RWPE2 (cell line): ENCODE measurements at regions not wholly inside any gene's neighbourhood (a gene's known extent, or its start where the extent isn't known, plus 50 kb on each side); places are given as distances from the start of the nearest gene placed in this dataset.
"Not testable (repeated sequence)": the region's sequence is repeated elsewhere in the genome, so short reads cannot be mapped to it uniquely, and the experiment has no call there.

Source experiments
- ATAC-seq: fragments of 200-7000 bp; cut with Tn5 transposase; 3 replicates; pipeline ENCODE4 v1.9.1; 2021; ENCODE audit warnings: low read depth
- DNase-seq: peaks from one replicate; pipeline ENCODE4 v3.0.0-alpha.2; 2020; ENCODE audit warnings: low spot score
- H3K27ac ChIP-seq: fragments of 450-650 bp; 2 replicates; pipeline ENCODE4 v1.5.1; 2017; ENCODE audit warnings: mild to moderate bottlenecking; ENCODE audit not compliant: poor library complexity, severe bottlenecking
- H3K27me3 ChIP-seq: fragments of 250-450 bp; sonication (Bioruptor Pico); 2 replicates; pipeline ENCODE4 v1.5.1; 2021; ENCODE audit warnings: mild to moderate bottlenecking, moderate library complexity; ENCODE audit not compliant: insufficient read depth, poor library complexity, severe bottlenecking
- H3K36me3 ChIP-seq: fragments of 250-450 bp; sonication (Bioruptor Pico); 2 replicates; pipeline ENCODE4 v1.5.1; 2020; ENCODE audit warnings: low read depth, mild to moderate bottlenecking, moderate library complexity
- H3K4me1 ChIP-seq: fragments of 250-450 bp; sonication (Bioruptor Pico); 2 replicates; pipeline ENCODE4 v1.5.1; 2021; ENCODE audit warnings: mild to moderate bottlenecking, moderate library complexity; ENCODE audit not compliant: insufficient read depth, poor library complexity, severe bottlenecking
- H3K4me3 ChIP-seq: fragments of 250-450 bp; sonication (Bioruptor Pico); 2 replicates; pipeline ENCODE4 v1.5.1; 2021; ENCODE audit warnings: mild to moderate bottlenecking, moderate library complexity; ENCODE audit not compliant: severe bottlenecking
- H3K9me3 ChIP-seq: fragments of 250-450 bp; sonication (Bioruptor Pico); 2 replicates; pipeline ENCODE4 v1.5.1; 2021; ENCODE audit warnings: mild to moderate bottlenecking, moderate library complexity; ENCODE audit not compliant: severe bottlenecking
- CTCF ChIP-seq: fragments of 450-650 bp; IDR thresholded peaks from one replicate; pipeline ENCODE4 v1.5.1; 2017; ENCODE audit warnings: mild to moderate bottlenecking, moderate library complexity; ENCODE audit not compliant: poor library complexity, severe bottlenecking

- H3K9me3 ChIP-seq: no peaks in the 10 kb centered on the region
- no peak overlapping the region for H3K27ac ChIP-seq
- no peaks in the 10 kb centered on the region for H3K4me1 ChIP-seq
Observed at GRCh38 chr7:145812218-145812617, 304.4 kb upstream of the CNTNAP2 start.

DNA sequence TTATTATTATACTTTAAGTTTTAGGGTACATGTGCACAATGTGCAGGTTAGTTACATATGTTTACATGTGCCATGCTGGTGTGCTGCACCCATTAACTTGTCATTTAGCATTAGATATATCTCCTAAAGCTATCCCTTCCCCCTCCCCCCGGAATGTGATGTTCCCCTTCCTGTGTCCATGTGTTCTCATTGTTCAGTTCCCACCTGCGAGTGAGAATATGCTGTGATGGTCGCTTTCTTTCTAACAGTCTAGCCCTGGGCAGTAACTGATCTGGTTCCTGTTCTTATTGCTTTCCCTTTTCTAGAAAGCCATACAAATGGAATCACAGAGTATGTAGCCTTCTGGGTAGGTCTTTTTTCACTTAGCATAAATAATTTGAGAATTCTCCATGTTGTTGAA, 311.1 kb upstream of the CNTNAP2 start:
- not testable (repeated sequence) for H3K27me3 ChIP-seq, H3K27ac ChIP-seq, H3K36me3 ChIP-seq, ATAC-seq, H3K9me3 ChIP-seq, H3K4me3 ChIP-seq, DNase-seq, H3K4me1 ChIP-seq

More at GRCh38 chr7:145812218-145812617, 304.4 kb upstream of the CNTNAP2 start:
- Histone ChIP-seq H3K36me3 (no peaks in the 10 kb centered on the region), H3K4me3 (no peak overlapping the region), H3K27me3 (no peaks in the 10 kb centered on the region)
- ATAC-seq (no peak), DNase-seq (no peak)
- TF ChIP-seq CTCF: no peak

DNA sequence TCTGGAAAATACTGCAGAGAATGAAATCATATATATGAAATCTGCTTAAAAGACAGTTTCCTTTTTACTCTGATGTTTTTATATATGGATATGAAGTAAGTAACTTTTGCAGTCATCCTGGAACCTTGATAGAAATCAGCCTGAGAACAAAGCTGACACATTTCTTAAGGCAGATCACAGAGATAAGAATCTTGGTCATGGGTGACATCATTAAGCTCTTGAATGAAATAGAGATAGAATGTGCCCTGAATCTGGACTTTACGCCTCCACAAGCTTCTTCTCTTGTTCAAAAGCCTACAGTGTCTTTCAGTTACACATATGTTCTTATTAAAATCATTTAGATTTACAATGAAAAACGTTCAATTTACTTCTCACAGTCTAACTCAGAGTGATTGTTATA, 319.1 kb upstream of the CNTNAP2 start:
- Histone ChIP-seq H3K4me3 (no peak overlapping the region), H3K36me3 (no peaks in the 10 kb centered on the region), H3K9me3 (no peaks in the 10 kb centered on the region), H3K27me3 (no peaks in the 10 kb centered on the region), H3K4me1 (no peaks in the 10 kb centered on the region), H3K27ac (no peak overlapping the region)
- ATAC-seq: no peak
- no peak for DNase-seq
- no peak for TF ChIP-seq CTCF

DNA sequence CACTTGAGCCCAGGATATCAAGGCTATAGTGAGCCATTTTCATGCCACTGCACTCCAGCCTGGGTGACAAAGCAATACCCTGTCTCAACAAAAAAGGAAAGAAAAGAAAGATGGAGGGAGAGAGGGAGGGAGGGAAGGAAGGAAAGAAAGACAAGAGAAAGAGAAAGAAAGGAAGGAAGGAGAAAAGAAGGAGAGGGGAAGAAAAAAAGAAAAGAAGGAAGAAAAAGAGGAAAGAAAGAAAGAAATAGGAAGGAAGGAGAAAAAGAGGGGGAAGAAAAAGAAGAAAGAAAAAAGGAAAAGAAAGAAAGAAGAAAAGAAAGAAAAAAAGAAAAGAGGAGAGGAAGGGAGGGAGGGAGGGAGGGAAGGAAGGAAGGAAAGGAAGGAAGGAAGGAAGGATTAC, 321.5 kb upstream of the CNTNAP2 start:
- no peaks in the 10 kb centered on the region for H3K4me1 ChIP-seq
- no peak for TF ChIP-seq CTCF
- DNase-seq (no peak), ATAC-seq (no peak)
- no peaks in the 10 kb centered on the region for H3K36me3 ChIP-seq
- H3K27me3 ChIP-seq: no peaks in the 10 kb centered on the region
- no peak overlapping the region for H3K27ac ChIP-seq
- H3K9me3 ChIP-seq: no peaks in the 10 kb centered on the region
- no peak overlapping the region for H3K4me3 ChIP-seq

GRCh38 chr7:145784809-145785780, 331.5 kb upstream of the CNTNAP2 start:
- DNase-seq: no peak
- H3K36me3 ChIP-seq: no peaks in the 10 kb centered on the region
- ATAC-seq: no peak
- H3K9me3 ChIP-seq: peaks cover 2% of the 10 kb centered on the region
- no peak for TF ChIP-seq CTCF
- H3K27me3 ChIP-seq: no peaks in the 10 kb centered on the region
- no peak overlapping the region for H3K27ac ChIP-seq
- no peak overlapping the region for H3K4me3 ChIP-seq
- H3K4me1 ChIP-seq: no peaks in the 10 kb centered on the region

- ATAC-seq, H3K36me3 ChIP-seq, H3K4me3 ChIP-seq, H3K9me3 ChIP-seq, H3K27ac ChIP-seq, DNase-seq, H3K4me1 ChIP-seq, H3K27me3 ChIP-seq: not testable (repeated sequence)
Observed at GRCh38 chr7:145781388-145781787, 335.2 kb upstream of the CNTNAP2 start.
